ENCODE measurements at regions not wholly inside any gene's neighbourhood (a gene's known extent, or its start where the extent isn't known, plus 50 kb on each side); places are given as distances from the start of the nearest gene placed in this dataset.

DNA sequence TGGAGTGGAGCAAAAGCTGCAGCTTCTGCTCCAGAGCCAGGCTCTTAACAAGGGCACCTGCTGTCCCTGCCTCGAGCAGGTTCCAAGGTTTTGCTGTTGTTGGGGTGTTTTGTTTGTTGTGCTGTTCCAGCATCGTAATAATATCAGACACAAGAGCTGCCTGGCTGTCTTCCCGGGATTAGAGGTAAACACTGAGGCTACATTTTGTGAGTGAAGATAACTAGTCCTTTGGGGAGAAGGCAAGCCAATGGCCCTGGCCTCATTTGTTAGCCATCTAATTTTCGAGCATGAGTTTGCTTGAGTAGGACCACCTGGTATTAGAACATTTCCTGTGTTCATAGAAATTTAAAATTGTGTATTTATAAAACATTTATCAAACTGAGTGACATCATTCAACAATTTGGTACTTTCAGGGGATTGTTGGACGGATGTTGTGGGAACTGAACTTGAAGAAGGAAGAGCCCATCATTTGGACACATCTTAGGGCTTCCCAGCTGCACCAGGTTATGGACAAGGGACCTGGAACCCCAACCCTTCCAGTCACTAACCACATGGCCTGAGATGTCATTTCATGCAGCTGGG is 555.0 kb downstream of the TNS3 start:
- H3K9ac ChIP-seq (replicated peaks in 1 of 4; ENCODE audit: extremely low read depth in 1 of 4, low read depth in 3 of 4, low read length in 3 of 4) = no peak overlapping the region
- H3K36me3 ChIP-seq (ENCODE audit: control insufficient read depth in 2 of 4, insufficient read depth in 4 of 4, low read length in 3 of 4) = no peaks in the 10 kb centered on the region
- ChIA-PET POLR2A (ENCODE audit: partially characterized antibody) (no interaction called here), CTCF (ENCODE audit: partially characterized antibody) (interaction anchor here (0.8 to 1.4 kb wide), 2 partner anchors 10 to 240 kb away, joined by 3 to 6 read pairs; no protein-coding TSS in a partner anchor)
- FAIRE-seq (no peak), DNase-seq (ENCODE audit: low read depth in 1 of 2, low spot score in 2 of 2) (no peak)
- no peaks in the 10 kb centered on the region for H3K9me3 ChIP-seq (ENCODE audit: insufficient read depth in 2 of 2, low read depth in 1 of 2, low read length in 1 of 2)
- no peak overlapping the region for H3K4ac ChIP-seq (replicated peaks; ENCODE audit: insufficient read length, low read depth, low read length)
- H2BK15ac ChIP-seq (ENCODE audit: low read length) = no peak overlapping the region
- H3K4me3 ChIP-seq (ENCODE audit: extremely low read depth in 1 of 4, insufficient read depth in 2 of 4, low read depth in 3 of 4, low read length in 4 of 4) = no peak overlapping the region
- no peaks in the 10 kb centered on the region for H4K20me1 ChIP-seq (replicated peaks in 1 of 2; ENCODE audit: control insufficient read depth in 1 of 2, insufficient read depth in 2 of 2, low read length in 2 of 2)
- no peak overlapping the region for H3K14ac ChIP-seq (ENCODE audit: insufficient read length)
- no peak overlapping the region for H2BK5ac ChIP-seq (ENCODE audit: low read depth, low read length)
- no peaks in the 10 kb centered on the region for H3K4me1 ChIP-seq (replicated peaks in 1 of 4; ENCODE audit: control insufficient read depth in 3 of 4, insufficient read depth in 4 of 4, low read length in 3 of 4)
- no peak overlapping the region for H3K4me2 ChIP-seq (ENCODE audit: insufficient read depth in 1 of 2, low read depth in 2 of 2, low read length in 2 of 2)
- H4K91ac ChIP-seq (replicated peaks; ENCODE audit: insufficient read length, low read length) = no peak overlapping the region
- H3K79me1 ChIP-seq (ENCODE audit: low read depth, low read length) = no peaks in the 10 kb centered on the region
- H3K27me3 ChIP-seq (replicated peaks in 1 of 4; ENCODE audit: control insufficient read depth in 3 of 4, extremely low read depth in 1 of 4, insufficient read depth in 3 of 4, low read length in 3 of 4) = no peaks in the 10 kb centered on the region
- H2BK20ac ChIP-seq (ENCODE audit: low read length) = no peak overlapping the region
- no peak overlapping the region for H2BK12ac ChIP-seq (ENCODE audit: low read depth, low read length)
- H4K5ac ChIP-seq (ENCODE audit: insufficient read length, low read depth, low read length) = no peak overlapping the region
- no peaks in the 10 kb centered on the region for H3K23me2 ChIP-seq (ENCODE audit: low read depth, low read length)
- no peak overlapping the region for H2AK5ac ChIP-seq (ENCODE audit: low read depth, low read length)
- H3K56ac ChIP-seq (replicated peaks; ENCODE audit: insufficient read length, low read depth, low read length) = no peak overlapping the region
- no peaks in the 10 kb centered on the region for H3K79me2 ChIP-seq (ENCODE audit: control insufficient read depth in 1 of 2, insufficient read depth in 2 of 2, low read length in 2 of 2)
- no peak overlapping the region for H3K27ac ChIP-seq (ENCODE audit: low read depth, low read length)
- no peak overlapping the region for H4K8ac ChIP-seq (ENCODE audit: extremely low read depth, insufficient read depth, low read length)
- no peak overlapping the region for H2BK120ac ChIP-seq (replicated peaks; ENCODE audit: low read depth, low read length)
- H2AFZ ChIP-seq (ENCODE audit: low read length) = no peak overlapping the region
- 82% methylated on average over 5 of the region's 5 CpGs; no CpG with 5 or more reads in 1 of the 2 experiments for WGBS, 2 experiments (ENCODE audit: extremely low coverage in 1 of 2, insufficient coverage in 1 of 2, insufficient read length in 1 of 2, insufficient replicate concordance in 2 of 2, low coverage in 1 of 2, low lambda C conversion rate in 2 of 2, missing lambda C conversion rate in 1 of 2)
- no peak overlapping the region for H3K18ac ChIP-seq (ENCODE audit: extremely low read depth, low read length)
- H3K23ac ChIP-seq (ENCODE audit: insufficient read length) = no peak overlapping the region
- TF ChIP-seq CTBP2 (IDR thresholded peaks at IDR 0.05; ENCODE audit: borderline replicate concordance, insufficient read depth, insufficient read length, low read length) (no peak), RXRA (IDR thresholded peaks at IDR 0.05; ENCODE audit: insufficient read depth, low read depth, low read length) (no peak), RBBP5 (IDR thresholded peaks at IDR 0.05; ENCODE audit: borderline replicate concordance, low read depth, low read length) (no peak), RAD21 (IDR thresholded peaks at IDR 0.05 in 1 of 2, conservative IDR thresholded peaks at IDR 0.05 in 1 of 2; ENCODE audit: low read depth in 2 of 2, low read length in 2 of 2) (no peak), CHD1 (IDR thresholded peaks at IDR 0.05; ENCODE audit: low read depth, low read length) (no peak), HDAC6 (IDR thresholded peaks at IDR 0.05; ENCODE audit: low read depth, low read length) (no peak), TBP (IDR thresholded peaks at IDR 0.05; ENCODE audit: low read depth, low read length) (no peak), SIX5 (IDR thresholded peaks at IDR 0.05; ENCODE audit: low read depth, low read length) (no peak), SIRT6 (IDR thresholded peaks at IDR 0.05; ENCODE audit: low read length) (no peak)
- TF ChIP-seq, protein P1, sequence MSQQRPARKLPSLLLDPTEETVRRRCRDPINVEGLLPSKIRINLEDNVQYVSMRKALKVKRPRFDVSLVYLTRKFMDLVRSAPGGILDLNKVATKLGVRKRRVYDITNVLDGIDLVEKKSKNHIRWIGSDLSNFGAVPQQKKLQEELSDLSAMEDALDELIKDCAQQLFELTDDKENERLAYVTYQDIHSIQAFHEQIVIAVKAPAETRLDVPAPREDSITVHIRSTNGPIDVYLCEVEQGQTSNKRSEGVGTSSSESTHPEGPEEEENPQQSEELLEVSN (IDR thresholded peaks at IDR 0.05) = no peak
- TF ChIP-seq, protein P2, sequence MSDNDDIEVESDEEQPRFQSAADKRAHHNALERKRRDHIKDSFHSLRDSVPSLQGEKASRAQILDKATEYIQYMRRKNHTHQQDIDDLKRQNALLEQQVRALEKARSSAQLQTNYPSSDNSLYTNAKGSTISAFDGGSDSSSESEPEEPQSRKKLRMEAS (IDR thresholded peaks at IDR 0.05) = no peak

Data from H1 (cell line).